CD14-positive monocyte (primary cell): ENCODE measurements at regions not wholly inside any gene's neighbourhood (a gene's known extent, or its start where the extent isn't known, plus 50 kb on each side); places are given as distances from the start of the nearest gene placed in this dataset.

Experiments used
- DNase-seq, 3 donors: peaks; one replicate each; pipeline ENCODE4 v3.0.0-alpha.2; 2011 to 2022
- H2AFZ ChIP-seq: 2 replicates; pipeline ENCODE4 v1.6.0; 2012; ENCODE audit warnings: mild to moderate bottlenecking, low read depth, low read length, inconsistent platforms; ENCODE audit not compliant: insufficient read depth, poor library complexity, severe bottlenecking
- H3K27ac ChIP-seq, 2 donors: 1 replicate in 1 of 2; 2 replicates in 1 of 2; pipeline ENCODE4 v1.5.1; 2012 to 2013; ENCODE audit warnings: low read length in 2 of 2, control low read depth in 1 of 2, inconsistent platforms in 1 of 2, low read depth in 1 of 2, mild to moderate bottlenecking in 1 of 2
- H3K27me3 ChIP-seq, 2 donors: one replicate each; pipeline versions ENCODE4 v1.6.0 to v1.6.1; 2011 to 2013; ENCODE audit warnings: low read length in 2 of 2; ENCODE audit not compliant: control insufficient read depth in 2 of 2, insufficient read depth in 2 of 2
- H3K36me3 ChIP-seq, 2 donors: replicated peaks in 1 of 2; 1 replicate in 1 of 2; 2 replicates in 1 of 2; pipeline versions ENCODE4 v1.5.1 to v1.6.1; 2012 to 2013; ENCODE audit warnings: low read length in 2 of 2, control low read depth in 1 of 2, inconsistent platforms in 1 of 2, mild to moderate bottlenecking in 1 of 2; ENCODE audit not compliant: insufficient read depth in 2 of 2, control insufficient read depth in 1 of 2
- H3K4me1 ChIP-seq, 2 donors: 1 replicate in 1 of 2; 2 replicates in 1 of 2; pipeline versions ENCODE4 v1.5.1 to v1.6.1; 2012 to 2013; ENCODE audit warnings: low read length in 2 of 2, control low read depth in 1 of 2, inconsistent platforms in 1 of 2, mild to moderate bottlenecking in 1 of 2, moderate library complexity in 1 of 2; ENCODE audit not compliant: insufficient read depth in 2 of 2, control insufficient read depth in 1 of 2
- H3K4me2 ChIP-seq: replicated peaks from 2 replicates; pipeline ENCODE3; 2012; ENCODE audit warnings: low read length, moderate library complexity, mild to moderate bottlenecking; ENCODE audit not compliant: poor library complexity, severe bottlenecking; ENCODE audit errors: extremely low read depth
- H3K4me3 ChIP-seq, 3 experiments: fragments of 200-600 bp in 1 of 3; sonication (generic) in 1 of 3; replicated peaks in 1 of 3; 1 replicate in 2 of 3; 2 replicates in 1 of 3; pipeline ENCODE4 v1.5.1; 2011 to 2013; ENCODE audit warnings: low read length in 3 of 3, mild to moderate bottlenecking in 3 of 3, control low read depth in 2 of 3, low read depth in 2 of 3, inconsistent platforms in 1 of 3, moderate library complexity in 1 of 3
- H3K79me2 ChIP-seq: 2 replicates; pipeline ENCODE4 v1.6.0; 2012; ENCODE audit warnings: mild to moderate bottlenecking, control low read depth, inconsistent platforms, low read length, moderate library complexity; ENCODE audit not compliant: insufficient read depth
- H3K9ac ChIP-seq: 2 replicates; pipeline ENCODE4 v1.6.0; 2017; ENCODE audit warnings: low read length, mild to moderate bottlenecking; ENCODE audit not compliant: insufficient read depth, poor library complexity, severe bottlenecking
- H3K9me3 ChIP-seq, 2 donors: replicated peaks in 1 of 2; 1 replicate in 1 of 2; 2 replicates in 1 of 2; pipeline versions ENCODE4 v1.5.1 to v1.6.1; 2012 to 2013; ENCODE audit warnings: low read length in 2 of 2, control low read depth in 1 of 2; ENCODE audit not compliant: control insufficient read depth in 1 of 2, insufficient read depth in 1 of 2
- H4K20me1 ChIP-seq: 2 replicates; pipeline ENCODE4 v1.6.0; 2012; ENCODE audit warnings: mild to moderate bottlenecking, low read length, control low read depth, moderate library complexity; ENCODE audit not compliant: insufficient read depth
- H3K27ac Mint-ChIP-seq, 7 donors: one replicate each; pipeline ENCODE4 v1.8.0; 2020; ENCODE audit warnings: mild to moderate bottlenecking in 7 of 7, mixed read lengths in 7 of 7, moderate library complexity in 6 of 7, inconsistent platforms in 2 of 7
- H3K27me3 Mint-ChIP-seq, 3 donors: one replicate each; pipeline ENCODE4 v1.8.0; 2021 to 2022; ENCODE audit warnings: low read depth in 3 of 3, mild to moderate bottlenecking in 3 of 3, mixed read lengths in 3 of 3, moderate library complexity in 3 of 3, inconsistent platforms in 1 of 3
- H3K36me3 Mint-ChIP-seq, 2 donors: one replicate each; pipeline ENCODE4 v1.8.0; 2020; ENCODE audit warnings: mixed read lengths in 2 of 2, inconsistent platforms in 1 of 2, mild to moderate bottlenecking in 1 of 2
- H3K4me1 Mint-ChIP-seq: one replicate; pipeline ENCODE4 v1.8.0; 2020; ENCODE audit warnings: mild to moderate bottlenecking, mixed read lengths
- H3K4me3 Mint-ChIP-seq, 2 donors: one replicate each; pipeline ENCODE4 v1.8.0; 2020; ENCODE audit warnings: mild to moderate bottlenecking in 2 of 2, mixed read lengths in 2 of 2, moderate library complexity in 1 of 2
- H3K9me3 Mint-ChIP-seq, 7 donors: one replicate each; pipeline ENCODE4 v1.8.0; 2020 to 2022; ENCODE audit warnings: mixed read lengths in 7 of 7, mild to moderate bottlenecking in 6 of 7, moderate library complexity in 6 of 7, inconsistent platforms in 2 of 7
- WGBS: methylation state at CpG from one replicate; pipeline ENCODE4 v1.1.5; 2013; ENCODE audit warnings: missing lambda C conversion rate; ENCODE audit not compliant: insufficient coverage; 5-methylcytosine and 5-hydroxymethylcytosine counted together
- intact Hi-C, 2 donors: fragments of 100-400 bp; cut with micrococcal nuclease; formaldehyde crosslinking; loops; one replicate each; pipeline versions ENCODE4 v1.15.0 to v1.15.1; 2023
- TF ChIP-seq, protein P1 (sequence below): fragments of 200-600 bp; IDR thresholded peaks from one replicate; pipeline ENCODE4 v1.8.0; 2022; ENCODE audit warnings: antibody characterized with exemption, mild to moderate bottlenecking

DNA sequence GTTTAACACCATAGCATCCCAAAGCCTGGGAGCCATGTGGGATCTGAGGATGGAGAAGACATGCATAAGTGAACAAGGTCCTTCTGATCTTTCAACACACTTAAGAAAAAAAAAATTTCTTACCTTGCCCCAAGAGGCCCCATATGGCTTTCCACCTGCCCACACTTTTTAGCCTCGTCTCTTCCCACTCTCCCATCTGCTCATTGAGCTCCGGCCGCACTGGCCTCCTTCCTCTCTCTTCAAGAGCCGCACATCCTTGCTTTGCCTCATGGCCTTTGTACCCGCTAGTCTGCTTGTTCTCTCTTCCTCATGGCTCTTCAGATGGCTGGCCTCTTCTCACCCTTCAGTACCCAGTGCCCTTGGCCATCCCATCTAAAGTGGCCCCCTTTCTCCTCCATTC, 70.2 kb upstream of the PDE4B start:
- Histone ChIP-seq H3K36me3 (no peaks in the 10 kb centered on the region), H3K9me3 (no peaks in the 10 kb centered on the region), H3K4me1 (no peaks in the 10 kb centered on the region), H3K27ac (no peak overlapping the region), H3K4me2 (no peak overlapping the region), H3K4me3 (no peak overlapping the region), H2AFZ (no peak overlapping the region), H3K9ac (no peak overlapping the region), H3K79me2 (no peaks in the 10 kb centered on the region), H4K20me1 (no peaks in the 10 kb centered on the region), H3K27me3 (no peaks in the 10 kb centered on the region)
- H3K27me3 Mint-ChIP-seq: peaks cover 0 to 2% (median 2%) of the 10 kb centered on the region in 3 donors
- H3K4me1 Mint-ChIP-seq: no peaks in the 10 kb centered on the region
- 98% methylated on average over 5 of the region's 5 CpGs for WGBS
- intact Hi-C loops: no loop called here
- no peak for DNase-seq
- H3K27ac Mint-ChIP-seq: no peak overlapping the region
- H3K4me3 Mint-ChIP-seq: no peak overlapping the region
- TF ChIP-seq, protein P1, sequence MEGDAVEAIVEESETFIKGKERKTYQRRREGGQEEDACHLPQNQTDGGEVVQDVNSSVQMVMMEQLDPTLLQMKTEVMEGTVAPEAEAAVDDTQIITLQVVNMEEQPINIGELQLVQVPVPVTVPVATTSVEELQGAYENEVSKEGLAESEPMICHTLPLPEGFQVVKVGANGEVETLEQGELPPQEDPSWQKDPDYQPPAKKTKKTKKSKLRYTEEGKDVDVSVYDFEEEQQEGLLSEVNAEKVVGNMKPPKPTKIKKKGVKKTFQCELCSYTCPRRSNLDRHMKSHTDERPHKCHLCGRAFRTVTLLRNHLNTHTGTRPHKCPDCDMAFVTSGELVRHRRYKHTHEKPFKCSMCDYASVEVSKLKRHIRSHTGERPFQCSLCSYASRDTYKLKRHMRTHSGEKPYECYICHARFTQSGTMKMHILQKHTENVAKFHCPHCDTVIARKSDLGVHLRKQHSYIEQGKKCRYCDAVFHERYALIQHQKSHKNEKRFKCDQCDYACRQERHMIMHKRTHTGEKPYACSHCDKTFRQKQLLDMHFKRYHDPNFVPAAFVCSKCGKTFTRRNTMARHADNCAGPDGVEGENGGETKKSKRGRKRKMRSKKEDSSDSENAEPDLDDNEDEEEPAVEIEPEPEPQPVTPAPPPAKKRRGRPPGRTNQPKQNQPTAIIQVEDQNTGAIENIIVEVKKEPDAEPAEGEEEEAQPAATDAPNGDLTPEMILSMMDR: no peak
- H3K36me3 Mint-ChIP-seq: no peaks in the 10 kb centered on the region
- H3K9me3 Mint-ChIP-seq: peaks cover 0 to 5% (median 0%) of the 10 kb centered on the region in 7 donors

DNA sequence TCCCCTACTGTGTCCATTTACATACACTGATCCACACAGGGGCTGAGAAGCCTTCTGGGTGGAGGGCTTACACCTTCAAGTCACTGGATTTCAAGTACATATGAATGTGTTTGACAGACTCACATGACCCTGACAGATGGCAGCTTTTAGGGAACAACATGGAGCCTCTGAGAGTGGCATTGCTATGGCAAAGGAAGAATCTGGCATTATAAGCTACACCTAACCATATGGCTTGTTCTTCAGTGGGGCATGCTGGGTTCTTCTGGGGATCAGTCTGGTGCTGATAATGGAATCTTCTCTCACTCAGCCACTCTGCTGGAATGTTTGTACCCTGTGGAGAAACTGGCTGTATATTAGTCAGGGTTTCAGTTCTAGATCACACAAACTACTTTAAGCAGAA, 68.5 kb upstream of the PDE4B start:
- no peaks in the 10 kb centered on the region for H4K20me1 ChIP-seq
- intact Hi-C loops: no loop called here
- no peaks in the 10 kb centered on the region for H3K4me1 Mint-ChIP-seq
- H3K27ac ChIP-seq: no peak overlapping the region
- no peak for DNase-seq
- H3K27ac Mint-ChIP-seq: no peak overlapping the region
- no peak overlapping the region for H2AFZ ChIP-seq
- no peaks in the 10 kb centered on the region for H3K27me3 ChIP-seq
- no peak overlapping the region for H3K4me2 ChIP-seq
- no peaks in the 10 kb centered on the region for H3K36me3 Mint-ChIP-seq
- no peak overlapping the region for H3K9ac ChIP-seq
- H3K4me3 Mint-ChIP-seq: no peak overlapping the region
- no peaks in the 10 kb centered on the region for H3K79me2 ChIP-seq
- H3K9me3 Mint-ChIP-seq: peaks cover 0 to 3% (median 0%) of the 10 kb centered on the region in 7 donors
- H3K4me3 ChIP-seq: no peak overlapping the region
- H3K9me3 ChIP-seq: no peaks in the 10 kb centered on the region
- H3K4me1 ChIP-seq: no peaks in the 10 kb centered on the region
- TF ChIP-seq, protein P1: no peak
- H3K36me3 ChIP-seq: no peaks in the 10 kb centered on the region
- peaks cover 0 to 2% (median 2%) of the 10 kb centered on the region in 3 donors for H3K27me3 Mint-ChIP-seq
